ENCODE measurements at regions not wholly inside any gene's neighbourhood (a gene's known extent, or its start where the extent isn't known, plus 50 kb on each side); places are given as distances from the start of the nearest gene placed in this dataset.

- TF ChIP-seq CTCF (IDR thresholded peaks at IDR 0.05; ENCODE audit: insufficient read depth, low read length, poor library complexity, severe bottlenecking) (no peak), EZH2phosphoT487 (conservative IDR thresholded peaks at IDR 0.05; ENCODE audit: low read length) (no peak)
- no peak overlapping the region for H3K9ac ChIP-seq (ENCODE audit: low read length)
- H3K4me3 ChIP-seq (ENCODE audit: insufficient read depth, low read length, poor library complexity, severe bottlenecking): no peak overlapping the region
- no peak overlapping the region for H3K27ac ChIP-seq (ENCODE audit: low read depth, low read length)
- H3K4me2 ChIP-seq (ENCODE audit: low read depth, low read length, poor library complexity, severe bottlenecking): no peak overlapping the region
- H4K20me1 ChIP-seq (ENCODE audit: low read depth, low read length): no peaks in the 10 kb centered on the region
- no peaks in the 10 kb centered on the region for H3F3A ChIP-seq (ENCODE audit: insufficient read depth)
- no peaks in the 10 kb centered on the region for H3K27me3 ChIP-seq (ENCODE audit: low read length)
- H3K9me2 ChIP-seq (replicated peaks; ENCODE audit: insufficient read depth, low read length): no peaks in the 10 kb centered on the region
- no peaks in the 10 kb centered on the region for H3K36me3 ChIP-seq (ENCODE audit: low read length)
- H3K79me2 ChIP-seq (ENCODE audit: insufficient read depth, low read length): no peaks in the 10 kb centered on the region
- H3K9me3 ChIP-seq (ENCODE audit: insufficient read depth, low read length): no peaks in the 10 kb centered on the region
- no peak overlapping the region for H2AFZ ChIP-seq (ENCODE audit: low read depth, low read length, severe bottlenecking)
Observed at GRCh38 chr17:72199256-72199655, 78.4 kb downstream of the SOX9 start.

GRCh38 chr17:72204742-72205141, 83.9 kb downstream of the SOX9 start:
- Histone ChIP-seq H3K36me3 (ENCODE audit: low read length) (no peaks in the 10 kb centered on the region), H3K4me3 (ENCODE audit: insufficient read depth, low read length, poor library complexity, severe bottlenecking) (no peak overlapping the region), H3K27me3 (ENCODE audit: low read length) (no peaks in the 10 kb centered on the region), H3K9me2 (replicated peaks; ENCODE audit: insufficient read depth, low read length) (no peaks in the 10 kb centered on the region), H3K79me2 (ENCODE audit: insufficient read depth, low read length) (no peaks in the 10 kb centered on the region), H3F3A (ENCODE audit: insufficient read depth) (no peaks in the 10 kb centered on the region), H3K27ac (ENCODE audit: low read depth, low read length) (no peak overlapping the region), H3K9ac (ENCODE audit: low read length) (no peak overlapping the region), H3K9me3 (ENCODE audit: insufficient read depth, low read length) (no peaks in the 10 kb centered on the region), H2AFZ (ENCODE audit: low read depth, low read length, severe bottlenecking) (no peak overlapping the region), H3K4me2 (ENCODE audit: low read depth, low read length, poor library complexity, severe bottlenecking) (no peak overlapping the region), H4K20me1 (ENCODE audit: low read depth, low read length) (no peaks in the 10 kb centered on the region)
- TF ChIP-seq CTCF (IDR thresholded peaks at IDR 0.05; ENCODE audit: insufficient read depth, low read length, poor library complexity, severe bottlenecking) (no peak), EZH2phosphoT487 (conservative IDR thresholded peaks at IDR 0.05; ENCODE audit: low read length) (no peak)

GRCh38 chr17:72205357-72205756, 84.5 kb downstream of the SOX9 start:
- Histone ChIP-seq H2AFZ (ENCODE audit: low read depth, low read length, severe bottlenecking) (no peak overlapping the region), H3K9ac (ENCODE audit: low read length) (no peak overlapping the region), H3K4me3 (ENCODE audit: insufficient read depth, low read length, poor library complexity, severe bottlenecking) (no peak overlapping the region), H3K27me3 (ENCODE audit: low read length) (no peaks in the 10 kb centered on the region), H3K4me2 (ENCODE audit: low read depth, low read length, poor library complexity, severe bottlenecking) (no peak overlapping the region), H3K36me3 (ENCODE audit: low read length) (no peaks in the 10 kb centered on the region), H4K20me1 (ENCODE audit: low read depth, low read length) (no peaks in the 10 kb centered on the region), H3K9me2 (replicated peaks; ENCODE audit: insufficient read depth, low read length) (no peaks in the 10 kb centered on the region), H3F3A (ENCODE audit: insufficient read depth) (no peaks in the 10 kb centered on the region), H3K79me2 (ENCODE audit: insufficient read depth, low read length) (no peaks in the 10 kb centered on the region), H3K27ac (ENCODE audit: low read depth, low read length) (no peak overlapping the region), H3K9me3 (ENCODE audit: insufficient read depth, low read length) (no peaks in the 10 kb centered on the region)
- no peak for TF ChIP-seq CTCF (IDR thresholded peaks at IDR 0.05; ENCODE audit: insufficient read depth, low read length, poor library complexity, severe bottlenecking)
- no peak for TF ChIP-seq EZH2phosphoT487 (conservative IDR thresholded peaks at IDR 0.05; ENCODE audit: low read length)

GRCh38 chr17:72205822-72206221, 85.0 kb downstream of the SOX9 start:
- H3K27ac ChIP-seq (ENCODE audit: low read depth, low read length): no peak overlapping the region
- no peaks in the 10 kb centered on the region for H3K9me3 ChIP-seq (ENCODE audit: insufficient read depth, low read length)
- H3K79me2 ChIP-seq (ENCODE audit: insufficient read depth, low read length): no peaks in the 10 kb centered on the region
- H3K36me3 ChIP-seq (ENCODE audit: low read length): no peaks in the 10 kb centered on the region
- no peaks in the 10 kb centered on the region for H4K20me1 ChIP-seq (ENCODE audit: low read depth, low read length)
- no peak overlapping the region for H2AFZ ChIP-seq (ENCODE audit: low read depth, low read length, severe bottlenecking)
- no peak overlapping the region for H3K4me2 ChIP-seq (ENCODE audit: low read depth, low read length, poor library complexity, severe bottlenecking)
- no peak for TF ChIP-seq CTCF (IDR thresholded peaks at IDR 0.05; ENCODE audit: insufficient read depth, low read length, poor library complexity, severe bottlenecking)
- no peak for TF ChIP-seq EZH2phosphoT487 (conservative IDR thresholded peaks at IDR 0.05; ENCODE audit: low read length)
- H3K27me3 ChIP-seq (ENCODE audit: low read length): no peaks in the 10 kb centered on the region
- no peaks in the 10 kb centered on the region for H3F3A ChIP-seq (ENCODE audit: insufficient read depth)
- H3K4me3 ChIP-seq (ENCODE audit: insufficient read depth, low read length, poor library complexity, severe bottlenecking): no peak overlapping the region
- H3K9ac ChIP-seq (ENCODE audit: low read length): no peak overlapping the region
- H3K9me2 ChIP-seq (replicated peaks; ENCODE audit: insufficient read depth, low read length): no peaks in the 10 kb centered on the region
